ENCODE measurements at regions not wholly inside any gene's neighbourhood (a gene's known extent, or its start where the extent isn't known, plus 50 kb on each side); places are given as distances from the start of the nearest gene placed in this dataset.

- FAIRE-seq (no peak), DNase-seq (ENCODE audit: insufficient read length, low spot score) (no peak)
- no peak for TF ChIP-seq CTCF (IDR thresholded peaks at IDR 0.05; ENCODE audit: insufficient read depth, missing control alignments)
Observed at GRCh38 chrX:8033175-8033574, 106.0 kb upstream of the PNPLA4 start.

- TF ChIP-seq CTCF (IDR thresholded peaks at IDR 0.05; ENCODE audit: insufficient read depth, missing control alignments): no peak
- no peak for FAIRE-seq
- DNase-seq (ENCODE audit: insufficient read length, low spot score): no peak
Observed at GRCh38 chrX:8030361-8030760, 103.1 kb upstream of the PNPLA4 start.

GRCh38 chrX:8027827-8028226, 100.6 kb upstream of the PNPLA4 start:
- no peak for FAIRE-seq
- no peak for TF ChIP-seq CTCF (IDR thresholded peaks at IDR 0.05; ENCODE audit: insufficient read depth, missing control alignments)

GRCh38 chrX:8025705-8026104, 98.5 kb upstream of the PNPLA4 start:
- no peak for TF ChIP-seq CTCF (IDR thresholded peaks at IDR 0.05; ENCODE audit: insufficient read depth, missing control alignments)
- no peak for DNase-seq (ENCODE audit: insufficient read length, low spot score)
- no peak for FAIRE-seq

More at GRCh38 chrX:8027827-8028226, 100.6 kb upstream of the PNPLA4 start:
- DNase-seq (ENCODE audit: insufficient read length, low spot score): no peak

- no peak for TF ChIP-seq CTCF (IDR thresholded peaks at IDR 0.05; ENCODE audit: insufficient read depth, missing control alignments)
- no peak for DNase-seq (ENCODE audit: insufficient read length, low spot score)
- FAIRE-seq: no peak
Observed at GRCh38 chrX:8018934-8019333, 91.7 kb upstream of the PNPLA4 start.

GRCh38 chrX:8010105-8010504, 82.9 kb upstream of the PNPLA4 start:
- no peak for TF ChIP-seq CTCF (IDR thresholded peaks at IDR 0.05; ENCODE audit: insufficient read depth, missing control alignments)
- DNase-seq (ENCODE audit: insufficient read length, low spot score) (no peak), FAIRE-seq (no peak)

GRCh38 chrX:8005678-8006347, 78.6 kb upstream of the PNPLA4 start:
- no peak for FAIRE-seq
- no peak for DNase-seq (ENCODE audit: insufficient read length, low spot score)
- TF ChIP-seq CTCF (IDR thresholded peaks at IDR 0.05; ENCODE audit: insufficient read depth, missing control alignments): no peak
